NCI-H2227 (cell line): ENCODE measurements at regions not wholly inside any gene's neighbourhood (a gene's known extent, or its start where the extent isn't known, plus 50 kb on each side); places are given as distances from the start of the nearest gene placed in this dataset.
"Not testable (repeated sequence)": the region's sequence is repeated elsewhere in the genome, so short reads cannot be mapped to it uniquely, and the experiment has no call there.

Source experiments
- DNase-seq: peaks from one replicate; lab custom pipeline; 2025; ENCODE audit not compliant: unreplicated experiment; lab: John Stamatoyannopoulos, UW

DNA sequence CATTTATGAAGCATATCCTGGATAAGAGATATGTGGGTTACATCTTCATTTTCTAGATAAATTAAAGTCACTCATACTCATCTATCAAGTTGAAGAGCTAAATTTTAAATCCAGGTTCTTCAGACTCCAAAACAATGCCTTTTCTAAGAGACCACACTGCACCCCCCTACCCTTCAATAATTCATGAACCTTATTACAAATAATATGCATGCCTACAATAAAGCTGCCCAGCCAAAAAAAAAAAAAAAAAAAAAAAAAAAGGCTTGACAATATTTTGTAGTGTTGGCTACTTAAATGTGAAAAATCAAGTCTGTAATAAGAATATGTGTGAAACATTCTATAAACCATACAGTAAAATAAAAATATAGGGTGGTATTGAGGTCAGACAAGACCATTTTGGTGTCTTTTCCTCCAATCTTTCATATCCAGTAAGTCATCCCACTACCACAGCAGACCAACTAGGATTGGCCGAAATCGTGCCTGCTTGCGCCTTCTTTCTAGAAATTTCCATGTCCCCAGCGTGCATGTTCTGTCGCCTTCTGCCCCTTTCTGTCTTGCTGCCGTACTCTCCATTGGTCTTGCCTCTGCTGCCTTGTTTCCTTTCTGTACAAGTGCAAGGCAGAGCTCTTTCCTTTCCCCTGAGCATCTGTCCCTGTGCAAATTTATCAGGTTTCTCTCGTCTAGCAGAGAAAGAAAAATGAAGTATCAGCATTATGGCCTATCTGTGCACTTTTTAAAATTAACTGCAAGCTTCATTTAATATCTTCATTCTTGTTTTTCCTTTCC, 92.6 kb upstream of the NDUFV2 start:
- no peak for DNase-seq

DNA sequence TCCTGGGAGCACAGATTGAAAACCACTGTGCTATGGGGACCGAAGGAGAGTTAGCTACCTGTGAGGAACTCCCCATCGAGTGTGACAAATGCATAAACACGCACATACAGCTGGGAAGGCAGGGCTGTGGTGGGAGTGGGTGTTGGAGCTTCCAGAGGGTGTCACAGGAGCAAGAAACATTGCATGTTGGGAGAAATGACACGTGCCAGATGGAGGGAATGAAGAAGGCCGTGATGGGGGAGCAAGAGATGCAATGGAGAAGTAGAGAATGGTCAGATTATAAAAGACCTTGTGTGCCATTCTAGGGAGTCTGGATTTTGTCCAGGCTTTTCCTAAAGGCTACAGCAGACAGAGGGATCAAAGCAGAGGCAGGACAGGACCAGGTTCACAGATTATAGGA, 91.1 kb upstream of the NDUFV2 start:
- DNase-seq: no peak

DNA sequence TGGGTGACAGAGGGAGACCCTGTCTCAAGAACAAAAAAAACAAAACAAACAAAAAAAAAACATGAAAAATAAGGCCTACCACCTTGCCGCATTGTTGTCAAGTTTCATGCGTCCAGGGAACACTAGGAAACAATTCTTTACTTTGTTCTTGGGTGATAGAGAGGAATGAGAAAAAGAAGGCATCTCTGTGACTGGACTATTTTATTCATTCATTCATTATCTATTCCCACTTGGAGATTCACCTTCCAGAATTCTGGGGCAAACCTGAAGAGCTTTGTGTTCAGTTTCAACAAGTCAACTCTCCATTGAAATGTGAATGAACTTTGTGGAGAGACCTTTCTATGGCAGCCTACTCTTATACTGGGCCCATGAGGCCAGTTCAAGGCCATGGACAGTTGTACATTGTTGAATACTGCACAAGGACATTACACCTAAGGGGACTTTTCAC, 88.5 kb upstream of the NDUFV2 start:
- DNase-seq: no peak

DNA sequence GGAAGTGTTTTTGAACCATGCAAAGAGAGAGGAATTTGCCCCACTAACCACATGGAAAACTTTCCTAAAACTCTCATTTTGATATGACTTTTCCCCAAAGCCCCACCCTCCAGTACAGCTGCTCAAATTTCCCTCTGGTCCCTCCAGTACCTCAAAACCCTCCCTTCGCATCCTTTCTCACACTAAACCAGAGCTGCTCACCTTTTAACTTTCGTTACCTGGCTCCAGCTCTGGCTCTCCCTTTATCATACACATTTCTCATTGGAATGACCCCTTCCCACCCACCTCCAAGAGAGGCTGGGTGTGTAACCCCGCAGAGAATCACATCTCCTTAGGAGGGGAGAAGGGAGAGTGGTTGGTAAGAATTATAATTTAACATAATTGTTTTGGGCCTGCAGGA, 86.8 kb upstream of the NDUFV2 start:
- DNase-seq: no peak

DNA sequence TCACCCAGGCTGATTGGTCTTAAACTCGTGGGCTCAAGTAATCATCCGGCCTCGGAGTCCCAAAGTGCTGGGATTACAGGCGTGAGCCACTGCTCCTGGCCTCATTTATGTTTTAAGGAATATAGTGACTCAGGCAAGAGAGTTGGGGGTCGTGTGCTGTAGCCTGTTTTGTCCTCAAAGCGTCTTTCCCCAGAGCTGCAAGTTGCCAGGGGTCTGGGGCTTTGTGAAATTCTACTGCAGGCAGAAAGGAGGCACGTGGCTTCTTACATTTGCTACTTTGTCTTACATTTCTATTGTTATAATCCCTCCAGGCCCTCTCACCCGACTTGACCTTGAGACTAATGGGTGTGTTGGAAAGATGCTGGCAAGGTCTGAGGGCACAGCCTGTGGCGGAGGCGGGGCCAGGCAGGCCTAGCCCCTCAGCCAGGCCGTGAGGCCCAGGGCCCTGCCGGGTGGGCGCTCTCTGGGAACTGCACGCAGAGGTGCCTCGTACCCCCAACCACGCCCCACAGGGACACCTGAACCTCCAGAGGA, 85.8 kb upstream of the NDUFV2 start:
- DNase-seq: peak; percentile 23

DNA sequence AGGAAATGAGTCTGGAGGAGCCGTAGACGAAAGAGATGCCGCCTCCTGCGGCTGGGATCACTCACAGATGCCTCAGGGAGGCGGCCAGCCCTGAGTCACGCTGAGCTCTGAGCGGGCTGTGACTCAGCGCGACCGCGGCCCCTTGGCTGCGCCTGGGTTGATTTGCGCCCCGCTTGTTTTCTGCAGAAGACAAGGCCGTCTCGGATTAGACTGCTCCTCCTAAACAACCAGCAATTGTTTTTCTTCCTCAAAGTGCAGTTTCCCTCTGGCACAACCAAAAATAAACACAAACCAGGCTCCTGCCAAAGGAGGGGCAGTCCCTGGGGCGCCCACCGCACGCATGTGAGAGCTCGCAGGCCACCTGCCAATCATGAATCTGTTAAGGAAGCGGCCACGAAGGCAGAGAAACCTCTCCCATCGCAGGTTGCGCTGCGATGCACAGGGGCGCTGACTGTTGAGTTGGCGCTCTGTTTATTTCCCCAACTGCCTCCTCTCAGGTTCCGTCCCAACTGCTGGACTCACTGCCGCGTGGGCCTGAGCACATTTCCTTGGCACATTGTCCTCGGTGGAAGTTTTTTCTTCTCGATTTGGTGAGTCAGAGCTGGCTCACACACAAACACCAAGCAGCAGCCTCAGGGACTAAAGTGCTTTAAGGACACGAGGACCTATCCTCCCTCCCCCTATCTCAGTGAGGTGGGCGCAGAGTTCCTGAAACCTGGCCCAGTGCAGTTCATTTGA, 85.2 kb upstream of the NDUFV2 start:
- no peak for DNase-seq

DNA sequence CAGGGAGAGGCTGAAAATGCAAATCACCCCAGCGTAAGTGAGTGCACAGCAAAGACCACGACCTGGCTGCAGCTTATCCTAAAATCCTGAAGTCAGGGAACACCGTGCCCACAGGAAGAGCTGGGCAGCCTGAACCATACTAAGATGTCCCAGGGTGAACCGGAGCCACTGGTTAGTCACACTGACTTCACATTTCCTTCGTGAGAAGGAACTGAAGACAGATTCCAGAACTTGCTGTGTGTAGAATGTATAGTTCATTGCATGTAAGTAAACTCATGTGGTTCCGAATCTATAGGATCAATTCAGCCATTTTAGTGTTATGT, 84.6 kb upstream of the NDUFV2 start:
- no peak for DNase-seq

DNA sequence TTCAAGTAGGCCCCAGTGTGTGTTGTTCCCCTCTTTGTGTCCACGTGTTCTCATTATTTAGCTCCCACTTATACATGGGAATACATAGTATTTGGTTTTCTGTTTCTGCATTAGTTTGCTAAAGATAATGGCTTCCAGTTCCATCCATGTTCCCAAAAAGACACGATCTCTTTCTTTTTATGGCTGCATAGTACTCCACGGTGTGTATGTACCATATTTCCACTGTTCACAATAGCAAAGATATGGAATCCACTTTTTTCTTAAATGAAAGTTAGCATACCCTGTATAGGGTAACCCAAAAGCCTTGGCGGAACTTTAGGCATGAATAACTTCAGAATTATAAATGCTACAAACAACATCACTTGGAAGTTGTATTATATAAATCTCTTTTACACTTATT, 83.4 kb upstream of the NDUFV2 start:
- DNase-seq: no peak

DNA sequence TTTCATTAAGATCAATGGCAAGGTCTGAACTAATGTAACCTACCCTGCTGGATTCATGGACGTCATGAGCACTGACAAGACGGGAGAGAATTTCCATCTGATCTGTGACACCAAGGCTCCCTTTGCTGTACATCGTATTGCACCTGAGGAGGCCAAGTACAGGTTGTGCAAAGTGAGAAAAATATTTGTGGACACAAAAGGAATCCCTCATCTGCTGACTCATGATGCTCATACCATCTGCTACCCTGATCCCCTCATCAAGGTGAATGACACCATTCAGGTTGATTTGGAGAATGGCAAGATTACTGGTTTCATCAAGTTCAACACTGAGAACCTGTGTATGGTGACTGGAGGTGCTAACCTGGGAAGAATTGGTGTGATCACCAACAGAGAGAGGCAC, 82.3 kb upstream of the NDUFV2 start:
- DNase-seq: no peak

DNA sequence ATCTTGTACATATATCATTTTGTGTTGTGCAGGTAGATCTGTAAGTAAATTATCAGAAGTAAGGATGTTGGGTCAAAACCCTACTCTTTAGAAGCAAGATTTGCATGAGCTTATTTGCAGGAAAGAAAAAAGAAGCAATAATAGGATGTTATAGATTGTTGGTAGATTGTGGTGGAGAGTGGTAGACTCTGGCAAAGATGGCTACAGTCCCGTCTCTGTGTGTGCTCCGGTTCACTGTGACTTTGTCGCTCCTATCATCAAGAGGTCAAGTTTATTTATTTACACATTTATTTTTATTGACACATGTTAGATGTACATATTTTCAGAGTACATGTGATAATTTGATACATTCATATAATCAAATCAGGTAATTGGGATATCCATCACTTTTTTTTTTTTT, 81.0 kb upstream of the NDUFV2 start:
- DNase-seq: no peak

DNA sequence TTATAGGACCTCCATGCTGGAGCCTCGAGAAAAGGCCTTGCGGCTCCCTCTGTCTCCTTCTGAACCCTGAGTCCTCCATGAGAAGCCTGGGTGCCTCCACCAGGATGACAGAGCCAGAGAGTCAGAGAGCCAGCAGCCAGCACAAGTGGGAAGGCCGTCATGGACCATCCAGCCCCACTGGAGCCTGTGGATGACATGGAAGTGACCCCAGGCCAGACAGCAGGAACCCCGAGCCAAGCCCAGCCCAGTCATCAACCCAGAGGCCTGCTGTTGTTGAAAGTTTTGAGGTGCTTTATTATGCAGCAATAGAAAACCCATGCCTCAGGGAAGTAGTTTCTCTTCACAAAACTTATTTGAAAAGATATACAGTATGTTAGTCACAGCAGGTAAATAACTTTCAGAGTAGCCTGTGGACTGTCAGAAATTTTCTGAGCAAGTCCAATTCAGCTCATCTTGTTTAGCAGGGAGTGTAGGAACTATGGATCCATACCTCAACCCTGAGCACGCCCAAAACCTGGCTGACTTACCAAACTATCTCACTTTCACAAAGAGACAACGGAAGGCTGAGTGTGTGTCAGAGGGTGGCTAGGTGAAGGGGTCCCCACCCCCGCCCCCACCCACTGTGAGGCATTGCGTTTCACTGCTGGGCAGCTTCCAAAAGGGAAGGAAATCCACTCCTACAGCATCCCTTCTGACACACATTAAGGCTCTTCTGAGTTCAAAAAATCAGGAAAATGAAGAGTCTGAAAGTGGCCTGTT, 79.9 kb upstream of the NDUFV2 start:
- no peak for DNase-seq

DNA sequence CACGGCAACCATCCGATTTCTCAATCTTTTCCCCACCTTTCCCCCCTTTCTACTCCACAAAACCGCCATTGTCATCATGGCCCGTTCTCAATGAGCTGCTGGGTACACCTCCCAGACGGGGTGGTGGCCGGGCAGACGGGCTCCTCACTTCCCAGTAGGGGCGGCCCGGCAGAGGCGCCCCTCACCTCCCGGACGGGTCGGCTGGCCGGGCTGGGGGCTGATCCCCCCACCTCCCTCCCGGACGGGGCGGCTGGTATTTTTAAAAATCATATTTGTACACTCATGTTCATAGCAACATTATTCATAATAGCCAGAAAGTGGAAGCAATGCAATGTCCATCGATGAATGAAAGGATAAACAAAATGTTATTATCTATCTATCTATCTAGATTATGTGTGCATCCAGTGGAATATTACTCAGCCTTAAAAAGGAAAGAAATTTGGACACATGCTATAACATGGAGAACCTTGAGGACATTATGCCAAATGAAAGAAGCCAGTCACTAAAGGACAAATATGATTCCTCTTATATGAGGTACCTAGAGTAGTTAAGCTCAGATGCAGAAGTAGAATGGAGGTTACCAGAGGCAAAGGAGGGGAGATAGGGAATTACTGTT, 78.4 kb upstream of the NDUFV2 start:
- not testable (repeated sequence) for DNase-seq

DNA sequence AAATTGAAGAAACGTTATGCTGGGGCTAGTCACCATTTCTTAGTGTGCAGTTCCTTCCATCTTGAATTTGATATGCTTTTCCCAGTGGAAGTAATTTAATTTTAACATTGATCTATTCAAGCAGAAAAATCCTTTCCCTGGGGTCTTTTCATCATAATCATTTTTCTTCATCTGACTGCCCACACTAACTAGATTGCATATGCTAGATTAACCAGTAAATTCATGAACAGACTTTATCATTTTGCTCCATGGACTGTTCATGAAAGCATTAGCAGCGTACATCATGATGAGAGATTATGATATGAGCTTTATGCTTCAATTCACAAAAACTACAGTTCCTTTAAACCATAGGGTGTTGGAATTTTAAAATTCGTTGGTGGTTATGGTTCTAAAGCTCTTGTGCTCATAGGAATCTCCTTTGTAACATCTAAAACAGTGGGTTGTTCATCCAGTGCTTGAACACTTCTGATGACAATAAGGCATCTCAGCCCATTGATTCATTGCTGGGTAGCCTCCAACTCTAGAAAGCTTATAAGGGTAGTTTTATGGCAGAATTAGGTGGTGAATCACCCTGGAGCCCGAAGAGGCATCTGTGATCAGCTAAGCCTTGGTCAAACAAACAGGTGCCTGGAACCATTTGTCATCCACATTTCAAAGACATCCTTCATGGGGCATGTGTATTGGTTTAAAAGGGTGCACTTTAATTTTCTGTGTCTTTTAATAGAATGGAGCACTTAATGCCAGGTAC, 77.2 kb upstream of the NDUFV2 start:
- no peak for DNase-seq

DNA sequence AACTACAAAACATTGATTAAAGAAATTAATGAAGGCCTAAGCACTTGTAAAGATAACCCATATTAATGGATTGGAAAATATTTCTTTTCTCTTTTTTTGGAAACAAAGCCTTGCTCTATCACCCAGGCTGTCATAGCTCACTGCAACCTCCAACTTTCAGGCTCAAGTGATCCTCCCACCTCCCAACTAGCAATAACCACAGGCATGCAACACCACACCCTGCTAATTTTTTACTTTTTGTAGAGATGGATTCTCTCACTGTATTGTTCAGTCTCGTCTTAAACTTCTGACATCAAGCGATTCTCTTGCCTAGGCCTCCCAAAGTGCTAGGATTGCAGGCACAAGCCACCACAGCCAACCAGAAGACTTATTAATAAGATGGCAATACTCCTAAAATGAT, 73.4 kb upstream of the NDUFV2 start:
- DNase-seq: no peak

DNA sequence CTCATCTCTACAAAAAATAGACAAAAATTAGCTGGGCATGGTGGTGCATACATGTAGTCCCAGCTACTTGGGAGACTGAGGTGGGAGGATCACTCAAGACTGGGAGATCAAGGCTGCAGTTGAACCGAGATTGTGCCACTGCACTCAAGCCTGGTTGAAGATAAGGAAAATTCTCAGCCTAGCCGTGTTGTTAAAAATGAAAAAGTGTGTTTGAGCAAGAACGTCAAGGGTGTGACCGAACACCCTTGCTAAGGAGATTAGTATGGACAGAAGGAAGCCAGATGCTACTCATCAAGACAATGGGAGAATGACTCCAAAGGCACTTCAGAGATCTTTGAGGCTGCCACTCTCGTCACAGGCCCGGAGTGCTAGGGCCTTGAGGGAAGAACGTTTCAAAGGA, 70.0 kb upstream of the NDUFV2 start:
- no peak for DNase-seq

DNA sequence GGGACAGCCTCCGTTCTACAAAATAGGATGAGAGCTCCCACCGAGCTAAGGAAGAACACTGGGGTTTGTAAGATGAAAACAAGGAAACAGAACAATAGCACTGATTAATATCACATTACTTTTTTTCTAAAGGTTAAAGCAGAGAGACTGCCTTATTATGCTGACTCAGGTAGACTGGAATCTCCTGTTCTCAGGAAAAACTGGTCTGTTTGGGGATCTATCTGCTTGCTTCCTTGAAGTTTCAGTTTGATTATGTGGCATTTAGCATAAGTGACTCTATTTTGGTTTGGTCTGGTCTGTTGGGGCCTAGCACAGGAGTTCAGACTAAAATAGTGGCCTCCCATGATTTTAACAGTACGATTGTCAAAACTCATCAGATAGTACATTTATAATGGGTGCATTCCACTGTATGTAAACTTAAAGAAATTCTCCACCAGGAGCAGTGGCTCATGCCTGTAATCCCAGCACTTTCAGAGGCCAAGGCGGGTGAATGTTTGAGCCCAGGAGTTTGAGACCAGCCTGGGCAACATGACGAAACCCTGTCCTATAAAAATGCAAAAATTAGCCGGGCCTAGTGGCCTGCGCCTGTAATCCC, 64.1 kb upstream of the NDUFV2 start:
- DNase-seq: no peak

DNA sequence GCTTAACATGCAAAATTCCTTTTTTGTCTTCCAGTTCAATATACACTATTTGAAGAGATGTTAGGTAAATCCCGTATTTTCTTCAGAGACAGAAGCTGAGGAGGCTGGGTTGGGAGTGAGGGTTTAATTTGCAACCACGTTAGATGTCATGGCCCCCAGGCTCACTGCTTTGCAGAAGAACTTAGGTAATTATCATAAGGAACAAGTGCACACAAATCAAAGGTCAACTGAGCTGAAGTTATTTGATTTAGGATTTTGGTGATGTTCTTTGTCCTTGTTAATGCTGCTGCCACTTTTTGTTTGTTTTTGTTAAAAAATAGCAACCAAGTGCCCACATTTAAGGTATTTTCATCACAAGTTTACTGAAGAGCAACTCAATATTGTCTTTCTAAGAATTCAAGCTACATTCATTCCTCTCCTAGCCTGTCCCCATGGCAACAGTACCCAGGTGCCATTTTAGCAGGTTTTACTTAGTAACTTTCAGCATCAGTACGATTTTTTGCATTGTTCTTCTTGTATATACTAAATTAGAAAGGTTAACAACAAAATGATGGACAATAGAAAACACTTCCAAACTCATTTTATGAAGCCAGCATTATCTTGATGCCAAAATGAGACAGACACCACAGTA, 62.9 kb upstream of the NDUFV2 start:
- peak; percentile 33 for DNase-seq

DNA sequence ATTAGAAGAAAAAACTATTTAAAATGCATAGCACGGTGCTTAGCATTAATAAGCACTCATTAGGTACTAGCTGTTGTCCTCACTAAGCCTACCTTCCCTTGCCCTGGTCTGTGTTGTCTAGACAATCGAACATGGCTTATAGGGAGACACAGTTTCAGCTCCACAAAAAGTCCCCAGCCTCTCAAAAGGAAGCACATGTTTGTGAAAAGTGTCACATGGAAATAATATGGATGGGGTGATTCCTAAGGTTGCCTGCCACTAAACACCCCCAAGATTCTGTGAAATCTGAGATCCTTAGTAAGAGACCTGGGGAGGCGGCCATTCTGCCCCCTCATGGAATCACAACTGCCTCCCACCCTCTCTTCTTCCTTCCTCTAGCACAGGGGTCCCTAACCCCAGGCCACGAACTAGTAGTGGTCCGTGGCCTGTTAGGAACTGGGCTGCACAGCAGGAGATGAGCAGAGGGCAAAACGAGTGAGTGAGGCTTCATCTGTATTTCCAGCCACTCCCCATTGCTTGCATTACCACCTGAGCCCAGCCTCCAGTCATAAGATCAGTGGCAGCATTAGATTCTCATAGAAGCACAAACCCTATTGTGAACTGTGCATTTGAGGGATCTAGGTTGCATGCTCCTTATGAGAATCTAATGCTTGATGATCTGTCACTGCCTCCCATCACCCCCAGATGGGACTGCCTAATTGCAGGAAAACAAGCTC, 59.6 kb upstream of the NDUFV2 start:
- no peak for DNase-seq

DNA sequence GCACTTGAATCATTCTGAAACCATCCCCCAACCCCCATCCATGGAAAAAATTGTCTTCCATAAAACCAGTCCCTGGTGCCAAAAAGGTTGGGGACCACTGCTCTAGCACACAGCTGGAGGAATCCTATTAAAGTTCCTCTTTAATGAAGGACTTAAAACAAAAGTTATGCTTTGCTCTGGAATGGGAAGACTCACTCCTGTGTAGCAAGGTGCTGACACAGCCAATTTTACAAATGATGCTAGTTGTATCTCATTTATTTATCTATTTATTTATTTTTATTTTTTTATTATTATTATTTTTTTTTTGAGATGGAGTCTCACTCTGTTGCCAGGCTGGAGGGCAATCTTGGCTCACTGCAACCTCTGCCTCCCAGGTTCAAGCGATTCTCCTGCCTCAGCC, 58.9 kb upstream of the NDUFV2 start:
- DNase-seq: no peak
